OCI-LY3 (cell line): ENCODE measurements at regions not wholly inside any gene's neighbourhood (a gene's known extent, or its start where the extent isn't known, plus 50 kb on each side); places are given as distances from the start of the nearest gene placed in this dataset.

ENCODE experiments used
- H2AFZ ChIP-seq: fragments of 200-600, 300-600 bp; shearing (Covaris generic); 2 replicates; pipeline ENCODE4 v1.6.0; 2014; ENCODE audit warnings: antibody characterized with exemption, low read depth, low read length
- H3K27ac ChIP-seq: fragments of 200-600, 300-600 bp; sonication (generic); 2 replicates; pipeline ENCODE4 v1.5.1; 2014; ENCODE audit warnings: mild to moderate bottlenecking, low read length, moderate library complexity, mixed read lengths
- H3K27me3 ChIP-seq: fragments of 200-600, 300-600 bp; sonication (generic); 2 replicates; pipeline ENCODE4 v1.6.1; 2014; ENCODE audit warnings: low read depth, low read length, mixed read lengths
- H3K36me3 ChIP-seq: fragments of 200-600, 300-600 bp; sonication (generic); replicated peaks from 2 replicates; pipeline ENCODE3; 2014; ENCODE audit warnings: low read depth, low read length, mixed read lengths
- H3K4me1 ChIP-seq: fragments of 300-600, 200-600 bp; sonication (generic); 2 replicates; pipeline ENCODE4 v1.6.1; 2014; ENCODE audit warnings: low read length, mixed read lengths
- H3K4me2 ChIP-seq: fragments of 200-600, 300-600 bp; sonication (generic); 2 replicates; pipeline ENCODE4 v1.6.1; 2014; ENCODE audit warnings: low read length, mixed read lengths
- H3K4me3 ChIP-seq: fragments of 300-600, 200-600 bp; sonication (generic); 2 replicates; pipeline ENCODE4 v1.5.1; 2014; ENCODE audit warnings: antibody characterized with exemption, mild to moderate bottlenecking, low read length, moderate library complexity
- H3K79me2 ChIP-seq: fragments of 300-600, 200-600 bp; shearing (Covaris generic); 2 replicates; pipeline ENCODE4 v1.6.1; 2014; ENCODE audit warnings: mild to moderate bottlenecking, low read length, mixed read lengths
- H3K9ac ChIP-seq: fragments of 300-600, 200-600 bp; shearing (Covaris generic); 2 replicates; pipeline ENCODE4 v1.6.0; 2014; ENCODE audit warnings: mild to moderate bottlenecking, low read length, moderate library complexity
- H3K9me3 ChIP-seq: fragments of 200-600, 300-600 bp; shearing (Covaris generic); 2 replicates; pipeline ENCODE4 v1.6.1; 2014; ENCODE audit warnings: low read length, mixed read lengths; ENCODE audit not compliant: insufficient read depth
- H4K20me1 ChIP-seq: fragments of 200-600, 300-600 bp; sonication (generic); 2 replicates; pipeline ENCODE4 v1.6.1; 2016; ENCODE audit warnings: low read length, mixed read lengths; ENCODE audit not compliant: insufficient read depth
- EZH2phosphoT487 ChIP-seq: fragments of 200-600 bp; shearing (Covaris generic); IDR thresholded peaks from 2 replicates; pipeline ENCODE4 v1.6.1; 2018; ENCODE audit warnings: antibody characterized with exemption, mixed run types, low read depth
- TF ChIP-seq, protein P1 (sequence below): fragments of 200-600, 300-600 bp; sonication (generic); IDR thresholded peaks from 2 replicates; pipeline ENCODE4 v1.5.1; 2014; ENCODE audit warnings: antibody characterized with exemption, low read length, low read depth

DNA sequence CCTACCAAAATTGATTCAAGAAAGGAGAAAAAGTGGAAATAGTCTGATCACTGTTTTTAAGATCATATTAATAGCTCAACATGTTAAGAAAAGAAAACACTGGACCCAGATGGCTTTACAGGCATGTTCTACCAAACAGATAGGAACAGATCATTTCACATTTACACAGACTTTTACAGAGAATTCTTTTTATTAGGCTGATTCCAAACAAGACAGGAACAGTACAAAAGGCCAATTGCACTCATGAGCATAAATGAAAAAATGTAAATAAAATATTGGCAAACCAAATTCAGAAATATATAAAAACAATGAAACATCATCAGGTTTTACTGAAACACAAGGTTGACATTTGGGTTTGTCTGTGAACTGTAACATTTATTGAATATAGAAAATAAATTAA, 106.5 kb downstream of the WNT5A start:
- Histone ChIP-seq H4K20me1 (no peaks in the 10 kb centered on the region), H3K27me3 (no peaks in the 10 kb centered on the region)
- no peak for TF ChIP-seq EZH2phosphoT487
- TF ChIP-seq, protein P1, sequence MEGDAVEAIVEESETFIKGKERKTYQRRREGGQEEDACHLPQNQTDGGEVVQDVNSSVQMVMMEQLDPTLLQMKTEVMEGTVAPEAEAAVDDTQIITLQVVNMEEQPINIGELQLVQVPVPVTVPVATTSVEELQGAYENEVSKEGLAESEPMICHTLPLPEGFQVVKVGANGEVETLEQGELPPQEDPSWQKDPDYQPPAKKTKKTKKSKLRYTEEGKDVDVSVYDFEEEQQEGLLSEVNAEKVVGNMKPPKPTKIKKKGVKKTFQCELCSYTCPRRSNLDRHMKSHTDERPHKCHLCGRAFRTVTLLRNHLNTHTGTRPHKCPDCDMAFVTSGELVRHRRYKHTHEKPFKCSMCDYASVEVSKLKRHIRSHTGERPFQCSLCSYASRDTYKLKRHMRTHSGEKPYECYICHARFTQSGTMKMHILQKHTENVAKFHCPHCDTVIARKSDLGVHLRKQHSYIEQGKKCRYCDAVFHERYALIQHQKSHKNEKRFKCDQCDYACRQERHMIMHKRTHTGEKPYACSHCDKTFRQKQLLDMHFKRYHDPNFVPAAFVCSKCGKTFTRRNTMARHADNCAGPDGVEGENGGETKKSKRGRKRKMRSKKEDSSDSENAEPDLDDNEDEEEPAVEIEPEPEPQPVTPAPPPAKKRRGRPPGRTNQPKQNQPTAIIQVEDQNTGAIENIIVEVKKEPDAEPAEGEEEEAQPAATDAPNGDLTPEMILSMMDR = no peak

DNA sequence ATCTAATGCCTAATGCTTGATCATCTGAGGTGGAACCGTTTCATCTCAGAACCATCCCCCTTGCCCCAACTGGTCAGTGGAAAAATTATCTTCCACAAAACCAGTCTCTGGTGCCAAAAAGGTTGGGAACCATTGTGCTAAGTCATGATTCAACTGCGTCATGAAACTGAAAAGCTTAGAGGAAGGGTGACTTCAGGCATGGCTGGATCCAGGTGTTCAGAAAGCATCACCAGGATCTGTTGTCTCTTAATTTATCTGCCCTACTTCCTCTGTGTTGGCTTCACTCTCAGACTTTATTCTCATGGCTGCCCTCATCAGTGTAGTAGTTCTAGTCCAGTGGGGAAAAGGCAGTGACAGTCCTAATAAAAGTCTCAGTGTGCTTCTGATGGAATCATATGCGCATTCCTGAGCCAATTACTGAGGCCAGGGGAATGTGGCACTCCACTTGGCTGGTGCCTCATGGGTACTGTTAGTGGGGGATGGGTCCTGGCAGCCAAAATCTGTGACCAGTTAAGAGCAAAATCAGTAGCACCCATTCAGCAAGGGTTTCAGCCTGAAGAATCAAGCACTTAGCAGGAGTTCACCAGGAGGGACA, 110.3 kb downstream of the WNT5A start:
- no peaks in the 10 kb centered on the region for H4K20me1 ChIP-seq
- no peak overlapping the region for H2AFZ ChIP-seq
- H3K4me2 ChIP-seq = no peak overlapping the region
- H3K27me3 ChIP-seq = no peaks in the 10 kb centered on the region; the same call in 1 of the 2 replicates
- H3K36me3 ChIP-seq = no peaks in the 10 kb centered on the region
- no peak overlapping the region for H3K4me3 ChIP-seq
- H3K9ac ChIP-seq = no peak overlapping the region
- no peaks in the 10 kb centered on the region for H3K4me1 ChIP-seq
- H3K27ac ChIP-seq = no peak overlapping the region
- no peaks in the 10 kb centered on the region for H3K9me3 ChIP-seq
- TF ChIP-seq EZH2phosphoT487 = no peak
- TF ChIP-seq, protein P1 = no peak
- H3K79me2 ChIP-seq = no peaks in the 10 kb centered on the region

More for the DNA sequence above, 106.5 kb downstream of the WNT5A start:
- H3K79me2 ChIP-seq = no peaks in the 10 kb centered on the region
- H3K9ac ChIP-seq = no peak overlapping the region
- no peaks in the 10 kb centered on the region for H3K36me3 ChIP-seq
- H3K4me3 ChIP-seq = no peak overlapping the region
- H2AFZ ChIP-seq = no peak overlapping the region
- no peaks in the 10 kb centered on the region for H3K9me3 ChIP-seq
- H3K4me1 ChIP-seq = no peaks in the 10 kb centered on the region
- H3K4me2 ChIP-seq = no peak overlapping the region
- H3K27ac ChIP-seq = no peak overlapping the region

DNA sequence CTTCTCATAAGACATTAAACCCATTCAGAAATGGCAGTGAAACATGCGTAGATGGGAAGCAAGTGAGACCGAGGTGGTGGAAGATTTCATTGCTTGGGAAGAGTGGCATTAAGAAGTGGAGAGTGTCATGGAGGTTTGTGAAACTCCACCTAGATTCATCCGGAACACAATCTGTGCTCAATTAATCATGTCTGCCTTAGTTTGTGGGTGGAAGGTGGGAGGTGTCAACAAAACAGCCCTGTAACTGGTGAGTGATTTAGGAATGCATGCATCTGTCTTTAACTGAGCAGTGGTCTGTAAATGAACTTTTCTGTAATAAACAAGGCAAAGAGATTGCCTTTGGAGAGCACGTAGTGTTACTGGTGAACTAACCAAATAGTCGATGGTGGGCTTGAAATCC, 113.7 kb downstream of the WNT5A start:
- no peaks in the 10 kb centered on the region for H4K20me1 ChIP-seq
- H3K9me3 ChIP-seq = no peaks in the 10 kb centered on the region
- no peak overlapping the region for H3K9ac ChIP-seq
- H3K4me2 ChIP-seq = no peak overlapping the region
- no peak for TF ChIP-seq EZH2phosphoT487
- TF ChIP-seq, protein P1 = no peak
- no peaks in the 10 kb centered on the region; the same call in 1 of the 2 replicates for H3K27me3 ChIP-seq
- H3K79me2 ChIP-seq = no peaks in the 10 kb centered on the region
- no peak overlapping the region for H3K27ac ChIP-seq
- no peak overlapping the region for H3K4me3 ChIP-seq
- H3K4me1 ChIP-seq = no peaks in the 10 kb centered on the region
- H3K36me3 ChIP-seq = no peaks in the 10 kb centered on the region
- H2AFZ ChIP-seq = no peak overlapping the region

DNA sequence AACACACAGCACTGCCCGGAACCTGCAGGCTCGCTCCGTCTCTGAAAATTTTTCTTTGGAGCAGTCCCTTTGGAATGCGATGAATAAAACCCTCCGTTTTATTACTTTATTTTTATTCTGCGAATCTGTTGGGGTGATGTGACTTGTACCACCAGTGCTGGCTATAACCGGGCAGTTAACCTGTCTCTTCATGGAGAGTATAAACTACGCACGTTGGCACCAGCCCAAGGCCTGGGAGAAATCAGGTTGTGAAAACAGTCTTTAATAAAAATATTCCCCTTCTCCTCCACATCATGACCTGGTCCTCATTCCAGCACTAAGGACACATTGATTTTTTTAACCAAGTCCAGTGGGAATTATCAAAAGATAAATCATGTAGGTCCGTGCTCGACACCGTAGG, 116.8 kb downstream of the WNT5A start:
- H3K36me3 ChIP-seq = no peaks in the 10 kb centered on the region
- H3K9me3 ChIP-seq = no peaks in the 10 kb centered on the region
- H3K27me3 ChIP-seq = no peaks in the 10 kb centered on the region; the same call in 1 of the 2 replicates
- no peaks in the 10 kb centered on the region for H3K79me2 ChIP-seq
- no peak overlapping the region for H3K9ac ChIP-seq
- no peak overlapping the region for H3K27ac ChIP-seq
- H2AFZ ChIP-seq = no peak overlapping the region
- no peak overlapping the region for H3K4me3 ChIP-seq
- H3K4me2 ChIP-seq = no peak overlapping the region
- no peaks in the 10 kb centered on the region for H4K20me1 ChIP-seq
- H3K4me1 ChIP-seq = no peaks in the 10 kb centered on the region
- TF ChIP-seq EZH2phosphoT487 = no peak
- TF ChIP-seq, protein P1 = no peak
